ENCODE measurements at regions not wholly inside any gene's neighbourhood (a gene's known extent, or its start where the extent isn't known, plus 50 kb on each side); places are given as distances from the start of the nearest gene placed in this dataset.
"Not testable (repeated sequence)": the region's sequence is repeated elsewhere in the genome, so short reads cannot be mapped to it uniquely, and the experiment has no call there.

DNA sequence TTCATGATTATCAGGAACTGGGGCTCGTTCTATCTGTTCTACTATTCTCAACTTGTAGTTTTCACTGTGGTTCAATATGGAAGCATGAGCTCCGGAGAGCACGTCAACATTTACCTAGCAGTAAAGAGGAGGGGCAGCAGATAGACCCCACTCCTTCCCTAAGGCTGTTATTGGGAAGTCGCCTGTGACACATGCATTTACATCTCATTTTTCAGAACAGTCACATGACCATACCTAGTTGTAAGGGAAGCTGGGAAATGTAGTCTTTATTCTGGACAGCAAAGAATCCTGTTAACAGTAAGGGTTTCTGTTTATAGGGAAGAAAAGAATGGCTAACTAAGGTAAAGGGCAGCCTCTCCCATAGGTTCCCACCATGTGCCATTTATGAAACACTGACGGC, 158.3 kb downstream of the ZFP64 start:
- H3K4me2 ChIP-seq (ENCODE audit: low read length): no peak overlapping the region
- no peaks in the 10 kb centered on the region for H4K20me1 ChIP-seq (ENCODE audit: control insufficient read depth, insufficient read depth, low read depth, low read length)
- TF ChIP-seq CTCF (IDR thresholded peaks at IDR 0.05; ENCODE audit: low read depth, low read length, poor library complexity, severe bottlenecking) (no peak), EZH2phosphoT487 (IDR thresholded peaks at IDR 0.05; ENCODE audit: borderline replicate concordance, low read length) (no peak)
- no peak overlapping the region for H3K4me3 ChIP-seq (ENCODE audit: low read length)
- H3K4me1 ChIP-seq (ENCODE audit: control insufficient read depth, low read length): no peaks in the 10 kb centered on the region
- no peaks in the 10 kb centered on the region for H3K79me2 ChIP-seq (ENCODE audit: control insufficient read depth, low read length)
- H3K27ac ChIP-seq (ENCODE audit: low read depth, low read length): no peak overlapping the region
- no peaks in the 10 kb centered on the region for H3K36me3 ChIP-seq (ENCODE audit: control insufficient read depth, low read length)
- no peaks in the 10 kb centered on the region for H3K9me2 ChIP-seq (replicated peaks; ENCODE audit: control insufficient read depth, low read length)
- H3F3A ChIP-seq (ENCODE audit: control insufficient read depth, insufficient read depth): no peaks in the 10 kb centered on the region
- H3K9me3 ChIP-seq (ENCODE audit: control insufficient read depth, insufficient read depth, low read length): no peaks in the 10 kb centered on the region
- no peaks in the 10 kb centered on the region for H3K27me3 ChIP-seq (ENCODE audit: control insufficient read depth, low read length)

DNA sequence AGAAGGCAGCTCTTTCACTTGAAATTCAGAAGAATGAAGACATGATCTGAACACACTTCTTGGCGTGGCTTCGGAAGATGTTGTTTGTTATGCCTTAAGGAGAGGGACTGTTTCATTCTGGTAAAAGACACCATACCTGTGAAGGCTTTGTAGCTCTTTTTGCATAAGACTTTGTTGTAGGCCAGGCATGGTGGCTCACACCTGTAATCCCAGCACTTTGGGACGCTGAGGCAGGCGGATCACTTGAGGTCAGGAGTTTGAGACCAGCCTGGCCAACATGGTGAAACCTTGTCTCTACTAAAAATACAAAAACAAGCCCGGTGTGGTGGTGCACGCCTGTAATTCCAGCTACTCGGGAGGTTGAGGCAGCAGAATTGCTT, 159.3 kb downstream of the ZFP64 start:
- H3K79me2 ChIP-seq (ENCODE audit: control insufficient read depth, low read length); H3F3A ChIP-seq (ENCODE audit: control insufficient read depth, insufficient read depth); H3K4me3 ChIP-seq (ENCODE audit: low read length); H3K27ac ChIP-seq (ENCODE audit: low read depth, low read length); H3K4me2 ChIP-seq (ENCODE audit: low read length); H4K20me1 ChIP-seq (ENCODE audit: control insufficient read depth, insufficient read depth, low read depth, low read length); H3K36me3 ChIP-seq (ENCODE audit: control insufficient read depth, low read length); H3K27me3 ChIP-seq (ENCODE audit: control insufficient read depth, low read length); H3K9me3 ChIP-seq (ENCODE audit: control insufficient read depth, insufficient read depth, low read length); H3K4me1 ChIP-seq (ENCODE audit: control insufficient read depth, low read length); H3K9me2 ChIP-seq (replicated peaks; ENCODE audit: control insufficient read depth, low read length): not testable (repeated sequence)

DNA sequence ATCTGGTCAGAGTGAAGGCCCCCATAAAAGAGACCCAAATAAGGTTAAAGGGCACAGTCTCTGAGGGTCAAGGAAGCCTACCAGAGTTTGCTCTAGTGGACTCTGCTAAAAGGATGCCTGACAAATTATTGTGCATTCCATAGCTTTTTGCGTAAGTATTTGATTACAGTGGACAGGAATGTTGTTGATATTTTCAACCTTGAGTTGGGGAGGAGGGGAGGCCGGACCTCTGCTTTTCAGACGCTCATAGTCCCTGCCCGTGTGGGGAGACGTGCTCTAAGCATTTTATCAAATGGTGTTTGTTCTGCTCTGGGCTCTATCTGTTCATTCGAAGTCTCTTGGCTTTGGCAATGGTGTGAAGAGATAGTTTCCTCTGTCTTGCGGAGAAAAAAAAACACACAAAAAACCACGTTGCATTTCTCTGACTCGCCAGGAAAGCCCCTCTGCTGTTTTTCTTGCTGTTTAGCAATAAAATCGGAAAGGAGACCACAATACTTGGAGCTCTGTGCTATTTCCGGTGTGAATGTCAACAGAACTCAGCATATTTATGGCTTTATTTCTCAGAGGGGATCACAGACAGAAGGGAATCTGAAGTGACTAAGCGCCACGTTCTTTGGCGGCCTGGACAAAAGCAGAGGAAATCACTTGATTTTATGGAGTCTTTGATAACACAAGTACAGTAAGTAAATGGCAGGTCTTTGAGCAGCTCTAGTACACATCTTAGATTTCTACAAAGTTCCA, 159.8 kb downstream of the ZFP64 start:
- H3F3A ChIP-seq (ENCODE audit: control insufficient read depth, insufficient read depth): no peaks in the 10 kb centered on the region
- H3K36me3 ChIP-seq (ENCODE audit: control insufficient read depth, low read length): no peaks in the 10 kb centered on the region
- H3K9me2 ChIP-seq (replicated peaks; ENCODE audit: control insufficient read depth, low read length): no peaks in the 10 kb centered on the region
- H4K20me1 ChIP-seq (ENCODE audit: control insufficient read depth, insufficient read depth, low read depth, low read length): no peaks in the 10 kb centered on the region
- no peak overlapping the region for H3K27ac ChIP-seq (ENCODE audit: low read depth, low read length)
- TF ChIP-seq CTCF (IDR thresholded peaks at IDR 0.05; ENCODE audit: low read depth, low read length, poor library complexity, severe bottlenecking) (no peak), EZH2phosphoT487 (IDR thresholded peaks at IDR 0.05; ENCODE audit: borderline replicate concordance, low read length) (no peak)
- H3K9me3 ChIP-seq (ENCODE audit: control insufficient read depth, insufficient read depth, low read length): no peaks in the 10 kb centered on the region
- H3K4me3 ChIP-seq (ENCODE audit: low read length): no peak overlapping the region
- H3K79me2 ChIP-seq (ENCODE audit: control insufficient read depth, low read length): no peaks in the 10 kb centered on the region
- H3K27me3 ChIP-seq (ENCODE audit: control insufficient read depth, low read length): no peaks in the 10 kb centered on the region
- no peak overlapping the region for H3K4me2 ChIP-seq (ENCODE audit: low read length)
- no peaks in the 10 kb centered on the region for H3K4me1 ChIP-seq (ENCODE audit: control insufficient read depth, low read length)

DNA sequence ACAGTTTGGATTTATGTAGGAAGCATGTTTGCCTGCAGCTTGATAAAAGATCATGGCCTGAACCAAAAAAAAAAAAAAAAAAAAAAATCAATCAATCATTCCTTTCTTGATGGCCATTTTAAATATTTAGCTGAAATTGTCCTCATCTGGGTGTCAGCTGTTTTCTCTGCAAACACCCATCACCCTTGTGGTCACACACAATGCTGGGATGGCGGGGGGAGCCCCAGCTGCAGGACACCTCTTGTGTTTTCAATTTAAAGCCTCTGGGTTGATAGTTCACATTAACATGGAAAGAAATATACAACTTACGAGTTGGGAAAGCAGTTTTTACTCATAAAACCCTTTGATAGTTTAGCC, 160.4 kb downstream of the ZFP64 start:
- Histone ChIP-seq H3K27ac (ENCODE audit: low read depth, low read length) (no peak overlapping the region), H3K27me3 (ENCODE audit: control insufficient read depth, low read length) (no peaks in the 10 kb centered on the region), H3K4me3 (ENCODE audit: low read length) (no peak overlapping the region), H3K9me3 (ENCODE audit: control insufficient read depth, insufficient read depth, low read length) (no peaks in the 10 kb centered on the region), H3K4me2 (ENCODE audit: low read length) (no peak overlapping the region), H4K20me1 (ENCODE audit: control insufficient read depth, insufficient read depth, low read depth, low read length) (no peaks in the 10 kb centered on the region), H3K79me2 (ENCODE audit: control insufficient read depth, low read length) (no peaks in the 10 kb centered on the region), H3K9me2 (replicated peaks; ENCODE audit: control insufficient read depth, low read length) (no peaks in the 10 kb centered on the region), H3K4me1 (ENCODE audit: control insufficient read depth, low read length) (no peaks in the 10 kb centered on the region), H3F3A (ENCODE audit: control insufficient read depth, insufficient read depth) (no peaks in the 10 kb centered on the region), H3K36me3 (ENCODE audit: control insufficient read depth, low read length) (no peaks in the 10 kb centered on the region)
- TF ChIP-seq EZH2phosphoT487 (IDR thresholded peaks at IDR 0.05; ENCODE audit: borderline replicate concordance, low read length) (no peak), CTCF (IDR thresholded peaks at IDR 0.05; ENCODE audit: low read depth, low read length, poor library complexity, severe bottlenecking) (no peak)

DNA sequence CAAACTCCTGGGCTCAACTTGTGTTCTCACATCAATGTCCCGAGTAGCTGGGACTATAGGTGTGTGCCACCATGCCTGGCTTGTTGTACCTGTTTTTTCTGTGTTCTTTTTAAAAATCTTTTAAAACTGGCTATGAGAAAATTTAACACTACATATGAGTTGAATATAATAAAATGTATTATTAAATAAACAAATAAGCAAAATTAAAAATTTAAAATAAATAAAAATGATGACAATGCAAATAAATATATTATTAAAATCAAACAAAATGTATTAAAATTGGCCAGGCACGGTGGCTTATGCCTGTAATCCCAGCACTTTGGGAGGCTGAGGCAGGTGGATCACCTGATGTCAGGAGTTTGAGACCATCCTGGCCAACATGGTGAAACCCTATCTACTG, 162.4 kb downstream of the ZFP64 start:
- not testable (repeated sequence) for H3K4me1 ChIP-seq (ENCODE audit: control insufficient read depth, low read length); H3K27me3 ChIP-seq (ENCODE audit: control insufficient read depth, low read length); H4K20me1 ChIP-seq (ENCODE audit: control insufficient read depth, insufficient read depth, low read depth, low read length); H3K36me3 ChIP-seq (ENCODE audit: control insufficient read depth, low read length); H3K27ac ChIP-seq (ENCODE audit: low read depth, low read length); H3K9me2 ChIP-seq (replicated peaks; ENCODE audit: control insufficient read depth, low read length); H3K79me2 ChIP-seq (ENCODE audit: control insufficient read depth, low read length); H3K9me3 ChIP-seq (ENCODE audit: control insufficient read depth, insufficient read depth, low read length); H3K4me2 ChIP-seq (ENCODE audit: low read length); H3F3A ChIP-seq (ENCODE audit: control insufficient read depth, insufficient read depth); H3K4me3 ChIP-seq (ENCODE audit: low read length)
